Panc1 (cell line): ENCODE measurements at regions not wholly inside any gene's neighbourhood (a gene's known extent, or its start where the extent isn't known, plus 50 kb on each side); places are given as distances from the start of the nearest gene placed in this dataset.

Experiments
- ATAC-seq: fragments of 200-7000 bp; cut with Tn5 transposase; 2 replicates; pipeline ENCODE4 v1.9.1; 2020; ENCODE audit warnings: mild to moderate bottlenecking, moderate library complexity
- BruUV-seq: library from RNA; stranded (reverse); fragments of 400-500 nt; replicated peaks from 2 replicates; lab custom pipeline; 2021; lab: Mats Ljungman, UMichigan
- CTCF ChIA-PET: fragments of 300-600 bp; sonication (Branson Sonifier 250); formaldehyde crosslinking; loops from one replicate; lab custom pipeline; 2022; ENCODE audit warnings: antibody characterized with exemption; lab: Charles Lee
- POLR2A ChIA-PET: fragments of 300-600 bp; sonication (Branson Sonifier 250); formaldehyde crosslinking; loops from one replicate; lab custom pipeline; 2022; ENCODE audit warnings: antibody characterized with exemption; lab: Charles Lee
- DNase-seq: peaks from one replicate; pipeline ENCODE4 v3.0.0-alpha.2; 2010; ENCODE audit warnings: low read depth, low spot score
- H3K27ac ChIP-seq: 2 replicates; pipeline ENCODE4 v1.5.1; 2011; ENCODE audit warnings: mild to moderate bottlenecking, low read length, inconsistent platforms
- H3K27me3 ChIP-seq: fragments of 200-500 bp; sonication (Bioruptor generic); 2 replicates; pipeline ENCODE4 v1.6.0; 2014; ENCODE audit warnings: low read length, inconsistent platforms; ENCODE audit not compliant: control insufficient read depth, insufficient read depth
- H3K36me3 ChIP-seq: fragments of 200-500 bp; sonication (Bioruptor generic); 2 replicates; pipeline ENCODE4 v1.5.1; 2014; ENCODE audit warnings: inconsistent platforms, mild to moderate bottlenecking, low read length, moderate library complexity; ENCODE audit not compliant: control insufficient read depth, insufficient read depth
- H3K4me1 ChIP-seq: 2 replicates; pipeline ENCODE4 v1.5.1; 2011; ENCODE audit warnings: inconsistent platforms, mild to moderate bottlenecking, low read length, moderate library complexity; ENCODE audit not compliant: control insufficient read depth, insufficient read depth
- H3K4me3 ChIP-seq, 2 experiments: 2 replicates each; pipeline ENCODE4 v1.5.1; 2011 to 2012; ENCODE audit warnings: low read depth in 2 of 2, low read length in 2 of 2, mild to moderate bottlenecking in 2 of 2, inconsistent platforms in 1 of 2, moderate library complexity in 1 of 2
- H3K9me3 ChIP-seq: fragments of 200-500 bp; sonication (Bioruptor generic); 2 replicates; pipeline ENCODE4 v1.5.1; 2014; ENCODE audit warnings: low read depth, mild to moderate bottlenecking, inconsistent platforms, low read length, moderate library complexity; ENCODE audit not compliant: control insufficient read depth, insufficient read depth
- CTCF ChIP-seq: fragments of 450-650 bp; IDR thresholded peaks from 2 replicates; pipeline ENCODE4 v1.5.1; 2017; ENCODE audit warnings: mild to moderate bottlenecking
- POLR2AphosphoS5 ChIP-seq: IDR thresholded peaks from 2 replicates; pipeline ENCODE4 v1.6.1; 2012; ENCODE audit warnings: mild to moderate bottlenecking, low read depth, low read length, moderate library complexity
- REST ChIP-seq, 2 experiments: IDR thresholded peaks; 2 replicates each; pipeline ENCODE4 v1.6.1; 2011 to 2012; ENCODE audit warnings: low read depth in 2 of 2, control low read depth in 1 of 2, low read length in 1 of 2, mild to moderate bottlenecking in 1 of 2, moderate library complexity in 1 of 2; ENCODE audit not compliant: insufficient read depth in 1 of 2
- SIN3A ChIP-seq: IDR thresholded peaks from 2 replicates; pipeline ENCODE4 v1.6.1; 2012; ENCODE audit warnings: low read depth, mild to moderate bottlenecking, low read length, moderate library complexity, borderline replicate concordance; ENCODE audit not compliant: insufficient read depth
- in situ Hi-C: cut with HindIII; loops from 2 replicates; pipeline ENCODE4 v1.10.0; 2016; ENCODE audit warnings: low sequenced_read_pairs, low pct_unique_long_range_greater_than_20kb
- intact Hi-C: fragments of 100-400 bp; cut with micrococcal nuclease; formaldehyde crosslinking; loops from one replicate; pipeline ENCODE4 v1.10.0; 2022; ENCODE audit not compliant: unreplicated experiment

GRCh38 chr10:2716596-2716995 is 350.8 kb upstream of the PFKP start:
- CTCF ChIA-PET = no interaction called here
- Histone ChIP-seq H3K27me3 (peaks cover 2% of the 10 kb centered on the region), H3K9me3 (no peaks in the 10 kb centered on the region), H3K4me1 (no peaks in the 10 kb centered on the region), H3K27ac (no peak overlapping the region), H3K4me3 (no peak overlapping the region), H3K36me3 (no peaks in the 10 kb centered on the region)
- ATAC-seq = no peak
- POLR2A ChIA-PET = no interaction called here
- no peak for DNase-seq
- TF ChIP-seq CTCF (no peak), REST (IDR thresholded peaks at IDR 0.05; ENCODE audit: insufficient read depth in 1 of 2, low read depth in 2 of 2, low read length in 1 of 2) (no peak)
- intact Hi-C loops (no loop called here), in situ Hi-C loops (no loop called here)
- no TSS peak for BruUV-seq

GRCh38 chr10:2714597-2714996 is 352.8 kb upstream of the PFKP start:
- Histone ChIP-seq H3K9me3 (no peaks in the 10 kb centered on the region; the same call in 1 of the 2 replicates), H3K27me3 (peaks cover 2% of the 10 kb centered on the region), H3K27ac (no peak overlapping the region), H3K4me3 (no peak overlapping the region), H3K36me3 (no peaks in the 10 kb centered on the region), H3K4me1 (no peaks in the 10 kb centered on the region)
- BruUV-seq = no TSS peak
- no peak for TF ChIP-seq SIN3A
- TF ChIP-seq REST (IDR thresholded peaks at IDR 0.05; ENCODE audit: insufficient read depth in 1 of 2, low read depth in 2 of 2, low read length in 1 of 2) = no peak
- no peak for TF ChIP-seq POLR2AphosphoS5
- TF ChIP-seq CTCF = no peak
- intact Hi-C loops = no loop called here
- no peak for DNase-seq
- ATAC-seq = no peak
- CTCF ChIA-PET = no interaction called here
- POLR2A ChIA-PET = no interaction called here
- in situ Hi-C loops = no loop called here
